Myocyte (in vitro differentiated cells): ENCODE measurements at regions not wholly inside any gene's neighbourhood (a gene's known extent, or its start where the extent isn't known, plus 50 kb on each side); places are given as distances from the start of the nearest gene placed in this dataset.
A peak's percentile ranks its signal among the peaks of the same experiment; 100 is the strongest.
"Not testable (repeated sequence)": the region's sequence is repeated elsewhere in the genome, so short reads cannot be mapped to it uniquely, and the experiment has no call there.

Source experiments
- DNase-seq: peaks from one replicate; pipeline ENCODE4 v3.0.0-alpha.2; 2012; ENCODE audit warnings: low read depth

GRCh38 chr2:33735096-33735495 lies 136.0 kb upstream of the FAM98A start:
- DNase-seq: no peak

- DNase-seq: no peak
These were observed 131.7 kb upstream of the FAM98A start for GRCh38 chr2:33730804-33731203.

GRCh38 chr2:33730193-33730592 lies 131.1 kb upstream of the FAM98A start:
- DNase-seq: no peak

GRCh38 chr2:33729353-33729752 lies 130.3 kb upstream of the FAM98A start:
- DNase-seq: no peak

GRCh38 chr2:33728106-33728505 lies 129.0 kb upstream of the FAM98A start:
- DNase-seq: no peak

- no peak for DNase-seq
These were observed 128.4 kb upstream of the FAM98A start for GRCh38 chr2:33727361-33728032.

GRCh38 chr2:33726415-33726814 lies 127.3 kb upstream of the FAM98A start:
- no peak for DNase-seq

- DNase-seq: no peak
These were observed 124.2 kb upstream of the FAM98A start for GRCh38 chr2:33723329-33723728.

GRCh38 chr2:33719067-33719466 lies 120.0 kb upstream of the FAM98A start:
- DNase-seq: no peak

- no peak for DNase-seq
These were observed 113.6 kb upstream of the FAM98A start for GRCh38 chr2:33712674-33713073.

- DNase-seq: no peak
These were observed 110.9 kb upstream of the FAM98A start for GRCh38 chr2:33709951-33710350.

GRCh38 chr2:33707312-33707711 lies 108.2 kb upstream of the FAM98A start:
- DNase-seq: no peak

- DNase-seq: no peak
These were observed 107.3 kb upstream of the FAM98A start for GRCh38 chr2:33706410-33706809.

GRCh38 chr2:33704406-33704855 lies 105.3 kb upstream of the FAM98A start:
- DNase-seq: no peak

GRCh38 chr2:33696234-33696633 lies 97.1 kb upstream of the FAM98A start:
- no peak for DNase-seq

- DNase-seq: no peak
These were observed 95.8 kb upstream of the FAM98A start for GRCh38 chr2:33694904-33695303.

- not testable (repeated sequence) for DNase-seq
These were observed 91.6 kb upstream of the FAM98A start for GRCh38 chr2:33690686-33691085.

GRCh38 chr2:33681364-33681757 lies 82.3 kb upstream of the FAM98A start:
- no peak for DNase-seq

- DNase-seq: no peak
These were observed 81.7 kb upstream of the FAM98A start for GRCh38 chr2:33680644-33681363.

- no peak for DNase-seq
These were observed 79.3 kb upstream of the FAM98A start for GRCh38 chr2:33678436-33678835.

- DNase-seq: peak; percentile 9
These were observed 74.8 kb upstream of the FAM98A start for GRCh38 chr2:33673937-33674336.

GRCh38 chr2:33672896-33673295 lies 73.8 kb upstream of the FAM98A start:
- no peak for DNase-seq

GRCh38 chr2:33672389-33672788 lies 73.3 kb upstream of the FAM98A start:
- no peak for DNase-seq
